Erythroblast (primary cell): ENCODE measurements at regions not wholly inside any gene's neighbourhood (a gene's known extent, or its start where the extent isn't known, plus 50 kb on each side); places are given as distances from the start of the nearest gene placed in this dataset.
"Not testable (repeated sequence)": the region's sequence is repeated elsewhere in the genome, so short reads cannot be mapped to it uniquely, and the experiment has no call there.

Experiments used
- DNase-seq, 2 experiments: peaks; one replicate each; lab custom pipeline; 2025; lab: John Stamatoyannopoulos, UW
- GATA1 ChIP-seq: IDR thresholded peaks from 2 replicates; pipeline ENCODE4 v1.6.1; 2011; ENCODE audit warnings: low read depth, mild to moderate bottlenecking, control low read depth, low read length, moderate library complexity
- POLR2A ChIP-seq: IDR thresholded peaks from 2 replicates; pipeline ENCODE4 v1.6.1; 2011; ENCODE audit warnings: mild to moderate bottlenecking, low read length

- no peak for TF ChIP-seq GATA1
- no peak for TF ChIP-seq POLR2A
- DNase-seq: no peak
These were observed 381.8 kb upstream of the ST8SIA4 start for GRCh38 chr5:101284736-101285375.

- DNase-seq: not testable (repeated sequence)
These were observed 380.9 kb upstream of the ST8SIA4 start for GRCh38 chr5:101283938-101284337.

GRCh38 chr5:101278917-101279316, 375.8 kb upstream of the ST8SIA4 start:
- no peak for DNase-seq
- TF ChIP-seq GATA1 (no peak), POLR2A (no peak)

GRCh38 chr5:101278011-101278687, 375.1 kb upstream of the ST8SIA4 start:
- TF ChIP-seq POLR2A: no peak
- no peak for TF ChIP-seq GATA1
- DNase-seq: no peak

GRCh38 chr5:101271945-101272344, 368.9 kb upstream of the ST8SIA4 start:
- no peak for TF ChIP-seq POLR2A
- TF ChIP-seq GATA1: no peak
- DNase-seq: peak in 1 of 2 experiments; percentile 12

- peak; percentile 4 to 63 for DNase-seq
- TF ChIP-seq POLR2A (no peak), GATA1 (no peak)
These were observed 368.3 kb upstream of the ST8SIA4 start for GRCh38 chr5:101271416-101271815.

GRCh38 chr5:101260857-101261256, 357.8 kb upstream of the ST8SIA4 start:
- no peak for DNase-seq
- TF ChIP-seq POLR2A (no peak), GATA1 (no peak)

- TF ChIP-seq GATA1: no peak
- no peak for TF ChIP-seq POLR2A
- DNase-seq: no peak
These were observed 350.0 kb upstream of the ST8SIA4 start for GRCh38 chr5:101253096-101253495.

- no peak for DNase-seq
These were observed 341.5 kb upstream of the ST8SIA4 start for GRCh38 chr5:101244621-101245020.

GRCh38 chr5:101212942-101213514, 309.9 kb upstream of the ST8SIA4 start:
- TF ChIP-seq GATA1: no peak
- no peak for TF ChIP-seq POLR2A
- no peak for DNase-seq

More at GRCh38 chr5:101244621-101245020, 341.5 kb upstream of the ST8SIA4 start:
- TF ChIP-seq GATA1: no peak
- TF ChIP-seq POLR2A: no peak

- no peak for DNase-seq
- TF ChIP-seq GATA1 (no peak), POLR2A (no peak)
These were observed 303.5 kb upstream of the ST8SIA4 start for GRCh38 chr5:101206534-101206933.

GRCh38 chr5:101205065-101205464, 302.0 kb upstream of the ST8SIA4 start:
- not testable (repeated sequence) for DNase-seq

GRCh38 chr5:101180365-101180764, 277.3 kb upstream of the ST8SIA4 start:
- not testable (repeated sequence) for DNase-seq

- DNase-seq: peak in 1 of 2 experiments; percentile 1
These were observed 273.5 kb upstream of the ST8SIA4 start for GRCh38 chr5:101176605-101177004.

GRCh38 chr5:101174981-101175380, 271.9 kb upstream of the ST8SIA4 start:
- TF ChIP-seq GATA1 (no peak), POLR2A (no peak)
- DNase-seq: no peak

More at GRCh38 chr5:101176605-101177004, 273.5 kb upstream of the ST8SIA4 start:
- TF ChIP-seq GATA1 (no peak), POLR2A (no peak)
